Lower leg skin (tissue), 4 donors: ENCODE measurements at regions not wholly inside any gene's neighbourhood (a gene's known extent, or its start where the extent isn't known, plus 50 kb on each side); places are given as distances from the start of the nearest gene placed in this dataset.

ENCODE experiments used
- DNase-seq, 2 donors: peaks; one replicate each; pipeline ENCODE4 v3.0.0-alpha.2; 2019; ENCODE audit warnings: low spot score in 2 of 2
- H3K4me3 ChIP-seq: fragments of 200-600 bp; sonication (generic); 2 replicates; pipeline ENCODE4 v1.5.1; 2017; ENCODE audit warnings: mild to moderate bottlenecking, low read depth; ENCODE audit not compliant: poor library complexity, severe bottlenecking
- CTCF ChIP-seq, 3 donors: fragments of 450-650 bp; IDR thresholded peaks; one replicate each; pipeline ENCODE4 v1.5.1; 2016; ENCODE audit warnings: antibody characterized with exemption in 3 of 3, mild to moderate bottlenecking in 3 of 3, moderate library complexity in 2 of 3
- POLR2A ChIP-seq, 2 donors: fragments of 450-650 bp; IDR thresholded peaks; one replicate each; pipeline ENCODE4 v1.6.1; 2016 to 2017; ENCODE audit warnings: antibody characterized with exemption in 2 of 2, mild to moderate bottlenecking in 1 of 2, moderate library complexity in 1 of 2
- WGBS, 2 donors: methylation state at CpG; one replicate each; pipeline ENCODE4 v1.1.5; 2018; 5-methylcytosine and 5-hydroxymethylcytosine counted together
- intact Hi-C: fragments of 100-400 bp; cut with DNase I; formaldehyde crosslinking; loops from one replicate; pipeline ENCODE4 v1.15.0; 2023; ENCODE audit warnings: low total_unique reads

- WGBS, 2 donors, result 88 to 92% methylated on average over 5 of the region's 5 CpGs
- DNase-seq, result no peak
- H3K4me3 ChIP-seq, result no peak overlapping the region
- intact Hi-C loops, result no loop called here
- TF ChIP-seq CTCF (IDR thresholded peaks at IDR 0.05) (no peak), POLR2A (IDR thresholded peaks at IDR 0.05) (no peak)
Observed at GRCh38 chr1:220971221-220971620, 92.0 kb downstream of the HLX start.

- DNase-seq, result no peak
- 58 to 83% methylated on average over 1 of the region's 1 CpG for WGBS, 2 donors
- H3K4me3 ChIP-seq, result no peak overlapping the region
- intact Hi-C loops, result no loop called here
- no peak for TF ChIP-seq CTCF (IDR thresholded peaks at IDR 0.05)
- no peak for TF ChIP-seq POLR2A (IDR thresholded peaks at IDR 0.05)
Observed at GRCh38 chr1:220974431-220974830, 95.2 kb downstream of the HLX start.

GRCh38 chr1:220976390-220976789 is 97.1 kb downstream of the HLX start:
- 42 to 44% methylated on average over 3 of the region's 3 CpGs for WGBS, 2 donors
- intact Hi-C loops, result no loop called here
- H3K4me3 ChIP-seq, result no peak overlapping the region
- TF ChIP-seq CTCF (IDR thresholded peaks at IDR 0.05), result no peak
- TF ChIP-seq POLR2A (IDR thresholded peaks at IDR 0.05), result no peak
- DNase-seq, result no peak

GRCh38 chr1:220979371-220979770 is 100.1 kb downstream of the HLX start:
- WGBS, 2 donors, result 82 to 88% methylated on average over 3 of the region's 3 CpGs
- no peak for TF ChIP-seq POLR2A (IDR thresholded peaks at IDR 0.05)
- no peak for TF ChIP-seq CTCF (IDR thresholded peaks at IDR 0.05)
- intact Hi-C loops, result no loop called here
- H3K4me3 ChIP-seq, result no peak overlapping the region
- DNase-seq, result no peak

GRCh38 chr1:220982686-220983085 is 103.4 kb downstream of the HLX start:
- no peak for TF ChIP-seq CTCF (IDR thresholded peaks at IDR 0.05)
- TF ChIP-seq POLR2A (IDR thresholded peaks at IDR 0.05), result no peak
- no peak overlapping the region for H3K4me3 ChIP-seq
- WGBS, 2 donors, result 86% methylated on average over 10 of the region's 10 CpGs
- no peak for DNase-seq
- intact Hi-C loops, result no loop called here

GRCh38 chr1:220983877-220984635 is 104.8 kb downstream of the HLX start:
- intact Hi-C loops, result no loop called here
- no peak for DNase-seq
- H3K4me3 ChIP-seq, result no peak overlapping the region
- TF ChIP-seq CTCF (IDR thresholded peaks at IDR 0.05), result no peak
- no peak for TF ChIP-seq POLR2A (IDR thresholded peaks at IDR 0.05)
- 64 to 69% methylated on average over 19 of the region's 19 CpGs for WGBS, 2 donors
